Right hindlimb (tissue), 1 donor: ENCODE measurements at regions not wholly inside any gene's neighbourhood (a gene's known extent, or its start where the extent isn't known, plus 50 kb on each side); places are given as distances from the start of the nearest gene placed in this dataset.

ENCODE experiments used
- DNase-seq: peaks from one replicate; pipeline ENCODE4 v3.0.0-alpha.2; 2018

DNA sequence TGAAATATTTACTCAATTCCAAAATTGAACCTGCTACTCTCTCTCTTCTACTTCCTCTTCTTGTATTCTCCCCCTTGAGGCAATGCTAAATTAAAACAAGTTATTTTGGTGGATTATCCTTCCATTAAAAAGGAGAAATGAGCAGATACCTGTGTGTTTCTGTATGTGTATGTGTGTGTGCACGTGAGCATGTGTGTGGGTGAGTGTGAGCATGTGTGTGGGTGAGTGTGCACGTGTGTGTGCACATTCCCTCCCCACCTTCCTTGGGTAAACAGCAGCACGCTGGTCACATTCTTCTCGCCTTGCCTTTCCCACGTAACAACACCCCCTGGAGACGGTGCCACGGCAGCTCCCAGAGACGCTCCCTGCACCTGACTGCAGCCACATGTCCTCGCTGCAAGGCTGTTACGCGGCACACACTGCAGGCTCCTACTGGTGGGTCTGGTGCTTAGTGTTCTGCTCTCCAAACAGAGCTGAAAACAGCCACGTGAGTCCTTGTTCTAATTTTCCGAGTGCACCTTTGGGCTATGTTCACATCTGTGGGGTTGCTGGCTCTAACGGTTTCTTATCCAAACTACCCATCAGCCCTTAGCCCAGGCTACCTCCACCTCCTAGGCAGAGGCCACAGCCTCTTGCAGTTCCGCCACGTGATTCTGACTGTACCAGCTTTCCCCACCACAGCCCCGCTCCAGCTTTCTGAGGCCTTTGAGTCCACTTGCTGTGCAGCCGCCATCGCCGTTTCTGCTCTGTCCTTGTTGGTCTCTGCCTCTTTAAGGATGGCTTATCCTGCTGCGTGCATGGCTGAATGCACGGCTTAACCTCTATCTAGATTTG lies 123.4 kb downstream of the CTTN start:
- no peak for DNase-seq

- no peak for DNase-seq
These were observed 123.9 kb downstream of the CTTN start for GRCh38 chr11:70522309-70522592.

- DNase-seq, result no peak
These were observed 124.4 kb downstream of the CTTN start for GRCh38 chr11:70522593-70523311.

GRCh38 chr11:70523384-70524095 lies 125.2 kb downstream of the CTTN start:
- DNase-seq, result no peak

DNA sequence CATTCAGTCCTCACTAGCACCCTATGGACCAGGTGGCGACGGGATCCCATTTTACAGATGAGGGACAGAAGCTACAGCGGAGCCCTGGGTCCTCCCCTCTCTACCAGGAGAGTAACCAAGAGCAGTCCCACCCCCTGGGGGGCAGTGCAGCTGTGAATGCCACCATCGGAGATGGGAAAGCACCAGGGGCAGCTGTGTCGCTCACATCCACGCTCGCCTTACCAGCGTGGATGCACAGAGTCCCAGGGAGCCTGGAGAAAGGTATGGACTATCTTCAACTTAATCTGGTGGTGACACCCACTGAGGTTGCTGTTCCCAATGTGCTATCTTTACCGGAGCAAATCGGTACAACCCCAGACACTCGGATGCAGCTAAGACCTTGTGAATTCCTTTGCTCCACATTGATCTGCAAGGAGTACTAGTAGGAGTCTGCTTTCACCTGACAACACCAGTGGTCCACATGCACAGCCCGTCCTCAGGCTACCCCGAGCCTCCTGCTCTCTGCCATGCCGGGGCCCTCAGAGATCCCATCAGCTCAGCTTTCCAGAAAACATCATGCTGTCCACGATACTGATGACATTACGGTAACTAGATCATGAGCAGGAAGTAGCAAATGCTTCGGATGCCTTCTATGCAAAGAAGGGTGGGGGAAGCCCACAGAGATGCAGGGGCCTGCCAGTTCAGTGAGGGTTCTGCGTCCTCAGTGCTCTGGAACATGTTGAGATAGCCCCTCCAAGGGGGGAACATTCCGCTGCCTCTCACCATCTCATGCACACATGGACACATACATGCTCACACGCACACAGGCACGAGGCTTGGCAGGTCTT lies 126.0 kb downstream of the CTTN start:
- no peak for DNase-seq

- no peak for DNase-seq
These were observed 126.7 kb downstream of the CTTN start for GRCh38 chr11:70525006-70525405.

DNA sequence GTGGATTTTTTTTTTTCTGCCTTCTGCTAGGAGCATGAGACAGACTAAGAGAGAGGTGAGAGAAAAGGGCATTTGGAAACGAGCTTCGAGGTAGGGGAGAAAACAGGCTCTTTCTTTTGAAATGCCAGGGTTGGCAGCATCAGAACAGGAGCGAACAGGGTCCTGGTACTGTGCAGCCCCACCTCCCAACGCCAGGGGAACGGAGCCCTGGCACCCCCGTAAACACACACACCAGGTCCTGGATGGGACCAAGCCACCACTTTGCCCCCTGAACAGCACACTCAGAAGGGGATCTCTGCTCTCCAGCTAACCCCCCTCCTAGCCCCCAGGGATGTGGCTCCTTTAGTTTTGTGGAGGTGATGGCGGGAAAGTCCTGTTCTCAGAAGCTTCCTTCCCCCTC lies 127.1 kb downstream of the CTTN start:
- DNase-seq, result no peak

- DNase-seq, result no peak
These were observed 128.1 kb downstream of the CTTN start for GRCh38 chr11:70526116-70527045.

GRCh38 chr11:70527046-70527395 lies 128.7 kb downstream of the CTTN start:
- no peak for DNase-seq

GRCh38 chr11:70527429-70528045 lies 129.2 kb downstream of the CTTN start:
- DNase-seq, result no peak

DNA sequence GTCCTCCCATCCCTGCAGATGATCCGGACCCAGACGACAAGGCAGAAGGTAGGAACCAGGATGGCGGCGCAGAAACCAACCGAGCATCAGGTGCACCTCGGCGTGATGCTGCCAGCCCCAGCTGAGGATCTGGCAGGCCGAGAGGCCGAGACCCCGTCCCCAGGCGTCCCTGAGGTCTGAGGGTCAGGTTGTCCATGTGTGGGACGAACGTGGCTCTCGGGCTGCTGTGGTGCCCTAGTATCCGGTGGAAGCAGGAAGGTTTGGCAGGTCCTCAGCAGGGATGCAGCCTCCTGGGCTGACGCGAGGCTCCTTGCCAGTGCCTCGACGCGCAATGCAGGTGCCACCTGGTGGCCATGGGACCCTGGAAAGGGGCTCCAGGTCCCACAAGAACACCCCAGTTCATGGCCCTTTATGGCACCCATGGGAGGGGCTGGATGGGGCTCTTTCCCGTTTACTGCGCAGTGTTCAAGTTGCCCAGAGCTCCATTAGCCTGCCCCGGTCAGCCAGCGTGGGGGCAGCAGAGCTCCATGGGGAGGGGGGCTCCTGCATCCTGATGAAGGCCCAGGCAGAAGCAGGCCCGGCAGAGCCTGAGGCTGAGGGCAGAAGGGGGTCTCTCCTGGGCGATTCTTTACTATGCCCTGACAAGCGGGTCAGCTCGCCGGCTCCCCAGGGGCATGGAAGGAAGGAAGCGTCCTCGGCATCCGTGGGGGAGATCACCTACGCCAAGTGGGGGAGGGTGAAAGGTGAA lies 129.9 kb downstream of the CTTN start:
- DNase-seq, result no peak

DNA sequence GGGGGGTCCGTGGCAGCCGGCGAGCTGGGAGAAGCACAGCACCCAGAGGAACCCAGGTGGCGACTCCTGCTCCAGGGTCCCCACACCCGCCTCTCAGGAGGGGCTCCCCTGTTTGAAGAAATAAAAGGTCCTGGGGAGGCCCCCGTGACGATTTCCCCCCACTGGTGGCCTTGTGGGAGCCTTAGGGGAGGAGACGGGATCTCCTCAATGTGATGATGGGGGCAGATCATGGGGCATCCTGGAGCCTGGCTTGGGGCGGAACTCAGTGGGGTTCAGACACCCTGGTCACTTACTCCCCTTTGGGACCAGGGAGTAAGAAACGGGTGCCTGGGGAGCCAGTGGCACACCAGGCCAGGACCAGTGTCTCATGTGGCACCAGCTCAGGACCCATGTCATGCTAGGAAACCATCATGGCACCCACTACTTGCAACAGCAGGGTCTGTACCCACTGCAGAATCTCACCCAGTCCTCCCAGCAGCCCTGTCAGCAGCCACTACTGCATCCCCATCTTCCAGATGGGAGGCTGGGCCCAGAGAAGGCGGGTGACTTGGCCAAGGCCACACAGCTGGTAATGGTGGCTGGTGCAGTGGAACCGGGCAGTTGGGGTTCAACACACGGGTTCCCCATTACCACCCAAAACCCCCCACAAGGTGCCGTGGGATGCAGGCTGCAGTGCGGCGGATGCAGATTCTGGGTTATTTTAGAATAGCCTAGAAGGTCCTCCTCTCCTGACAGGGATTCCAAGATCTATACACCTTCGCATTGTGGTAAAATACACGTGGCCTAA lies 130.7 kb downstream of the CTTN start:
- no peak for DNase-seq

GRCh38 chr11:70530010-70530409 lies 131.7 kb downstream of the CTTN start:
- no peak for DNase-seq

DNA sequence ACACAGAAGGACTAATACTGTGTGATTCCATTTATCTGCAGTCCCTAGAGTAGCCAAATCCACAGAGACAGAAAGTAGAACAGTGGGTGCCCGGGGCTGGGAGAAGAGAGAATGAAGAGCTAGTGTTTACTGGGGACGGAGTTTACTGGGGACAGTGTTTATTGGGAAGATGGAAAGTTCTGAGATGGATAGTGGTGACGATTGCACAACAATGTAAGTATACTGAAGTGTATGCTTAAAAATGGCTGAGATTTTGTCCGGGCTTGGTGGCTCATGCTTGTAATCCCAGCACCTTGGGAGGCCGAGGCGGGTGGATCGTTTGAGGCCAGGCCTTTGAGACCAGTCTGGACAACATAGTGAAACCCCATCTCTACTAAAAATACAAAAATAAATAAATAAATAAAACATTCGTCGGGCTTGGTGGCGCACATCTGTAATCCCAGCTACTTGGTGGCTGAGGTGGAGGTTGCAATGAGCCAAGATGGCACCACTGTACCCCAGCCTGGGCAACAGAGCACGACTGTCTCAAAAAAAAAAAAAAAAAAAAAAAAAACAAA lies 132.4 kb downstream of the CTTN start:
- DNase-seq, result no peak

DNA sequence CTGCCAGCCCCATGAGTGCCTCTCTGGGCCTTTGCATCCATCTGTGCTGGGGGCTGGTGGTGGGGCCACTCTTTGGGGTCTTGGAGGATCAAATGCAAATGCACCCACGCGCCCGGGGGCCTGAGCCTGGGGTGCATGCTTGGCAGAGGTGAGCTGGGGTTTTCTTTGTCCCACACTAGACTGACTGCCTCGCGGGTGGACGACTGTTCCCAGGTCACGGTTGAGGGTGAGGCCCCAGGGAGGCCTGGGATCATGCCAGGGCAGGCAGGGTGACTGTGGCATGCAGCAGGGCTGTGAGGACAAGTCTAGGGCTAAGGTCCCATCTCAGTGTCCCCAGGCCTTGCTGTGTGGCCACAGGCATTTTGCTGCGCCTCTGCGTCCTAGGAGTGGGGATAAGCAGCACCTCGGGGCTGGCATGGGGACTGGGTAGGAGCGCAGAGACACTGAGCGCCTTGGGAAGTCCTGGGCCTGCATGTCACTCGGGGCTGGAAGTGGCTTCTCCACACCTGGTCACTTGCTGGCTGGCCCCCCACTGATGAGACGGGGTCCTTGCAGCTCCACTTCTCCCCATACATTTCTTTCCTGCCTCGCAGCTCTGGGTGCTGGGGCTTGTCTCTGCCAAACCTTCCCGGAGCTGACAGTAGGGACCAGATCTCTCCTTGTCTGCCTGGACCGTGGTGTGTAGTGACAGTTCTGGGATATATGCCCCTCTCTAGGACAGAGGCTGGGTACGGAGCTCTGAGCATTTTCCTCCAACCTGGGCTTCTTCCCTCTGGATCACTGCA lies 133.1 kb downstream of the CTTN start:
- DNase-seq, result no peak

GRCh38 chr11:70532066-70532440 lies 133.7 kb downstream of the CTTN start:
- DNase-seq, result no peak

DNA sequence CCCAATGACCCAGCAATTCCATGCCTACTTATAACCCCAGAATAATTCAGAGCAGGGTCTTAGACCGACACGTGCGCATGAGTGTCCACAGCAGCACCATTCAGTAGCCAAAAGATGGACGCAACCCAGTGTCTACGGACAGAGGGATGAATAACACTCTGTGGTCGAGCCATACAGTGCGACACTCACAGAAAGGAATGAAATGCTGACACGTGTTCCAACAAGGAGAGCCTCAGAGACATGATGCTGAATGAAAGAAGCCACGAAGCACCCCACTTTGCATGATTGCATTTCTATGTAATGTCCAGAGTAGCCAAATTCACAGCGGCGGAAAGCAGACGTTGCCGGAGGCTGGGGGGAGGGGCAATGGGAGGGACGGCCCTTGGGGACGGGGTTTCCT lies 134.4 kb downstream of the CTTN start:
- no peak for DNase-seq

DNA sequence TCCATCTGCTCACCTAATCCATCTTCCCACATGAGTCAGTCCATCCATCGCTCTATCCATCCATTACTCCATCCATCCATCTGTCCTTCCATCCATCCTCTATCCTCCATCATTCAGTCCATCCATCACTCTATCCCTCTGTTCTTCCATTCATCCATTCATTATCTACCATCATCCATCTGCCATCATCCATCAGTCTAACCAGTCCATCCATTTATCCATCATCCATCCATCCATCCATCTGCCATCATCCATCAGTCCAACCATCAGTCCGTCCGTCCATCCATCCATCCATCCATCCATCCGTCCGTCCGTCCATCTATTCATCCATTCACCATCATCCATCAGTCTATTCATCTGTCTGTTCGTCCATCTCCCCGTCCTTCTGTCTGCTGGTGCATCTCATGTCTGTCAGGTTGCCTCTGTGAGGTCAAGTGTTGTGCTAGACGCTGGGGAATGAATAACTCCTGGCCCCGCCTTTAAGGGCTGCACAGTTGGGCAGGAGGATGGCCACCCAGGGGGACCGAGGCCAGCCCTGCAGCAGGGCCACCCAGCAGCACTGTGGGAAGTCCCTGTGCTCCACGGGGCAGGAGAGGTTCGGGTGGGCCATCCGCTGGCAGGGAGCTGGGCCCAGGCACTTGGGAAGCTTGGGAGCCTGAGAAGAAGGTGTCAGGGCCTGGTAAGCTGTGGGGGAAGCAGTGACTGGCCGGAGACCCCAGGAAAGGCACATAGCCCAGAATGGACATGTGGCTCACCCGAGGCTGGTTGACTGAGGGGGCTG lies 137.1 kb downstream of the CTTN start:
- DNase-seq, result no peak
